Right ventricle myocardium inferior (tissue), 1 donor: ENCODE measurements at regions not wholly inside any gene's neighbourhood (a gene's known extent, or its start where the extent isn't known, plus 50 kb on each side); places are given as distances from the start of the nearest gene placed in this dataset.
"Not testable (repeated sequence)": the region's sequence is repeated elsewhere in the genome, so short reads cannot be mapped to it uniquely, and the experiment has no call there.

Experiments used
- ATAC-seq: fragments of 200-7000 bp; cut with Tn5 transposase; one replicate; pipeline ENCODE4 v1.9.1; 2020; ENCODE audit warnings: mild to moderate bottlenecking, moderate library complexity
- DNase-seq: peaks from one replicate; pipeline ENCODE4 v3.0.0; 2021; ENCODE audit errors: missing footprints
- intact Hi-C: fragments of 100-400 bp; cut with DNase I; formaldehyde crosslinking; loops from one replicate; pipeline ENCODE4 v1.11.0; 2022
- donor health status: DM: no; HTN: yes; CAD: no; lungs with severe emphysema.

DNA sequence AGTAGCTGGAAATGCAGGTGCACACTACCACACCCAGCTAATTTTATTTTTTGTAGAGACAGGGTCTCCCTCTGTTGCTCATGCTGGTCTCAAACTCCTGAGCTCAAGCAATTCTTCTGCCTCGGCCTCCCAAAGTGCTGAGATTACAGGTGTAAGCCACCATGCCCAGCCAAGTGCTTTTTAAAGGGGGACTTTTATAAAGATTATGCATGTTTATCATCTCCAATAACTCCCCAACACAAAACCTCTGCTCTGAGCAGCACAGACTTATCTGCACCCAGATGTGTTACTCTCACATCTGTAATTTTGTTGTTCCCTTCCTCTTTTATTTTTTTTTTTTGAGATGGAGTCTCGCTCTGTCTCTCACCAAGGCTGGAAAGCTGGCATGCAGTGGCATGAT, 108.6 kb downstream of the TRIM69 start:
- intact Hi-C loops, ATAC-seq, DNase-seq: not testable (repeated sequence)

DNA sequence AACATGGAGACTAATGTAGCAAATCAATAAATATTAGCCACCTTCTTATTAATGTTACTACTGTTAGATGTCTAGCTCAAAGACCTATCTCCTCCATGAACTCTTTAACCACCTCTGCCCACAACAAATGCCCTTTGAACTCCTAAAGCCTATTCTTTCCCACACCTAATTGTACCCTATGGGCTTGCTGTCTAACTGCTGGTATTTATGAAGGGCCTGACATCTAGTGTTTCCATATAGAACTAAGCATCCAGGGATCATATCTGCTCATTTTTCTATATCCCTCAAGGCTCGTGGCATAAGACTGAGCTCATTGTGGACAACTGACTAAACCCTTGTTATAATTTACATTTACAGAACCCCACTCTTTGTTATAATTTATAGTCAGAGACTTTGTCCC, 109.8 kb downstream of the TRIM69 start:
- ATAC-seq, intact Hi-C loops: not testable (repeated sequence)

DNA sequence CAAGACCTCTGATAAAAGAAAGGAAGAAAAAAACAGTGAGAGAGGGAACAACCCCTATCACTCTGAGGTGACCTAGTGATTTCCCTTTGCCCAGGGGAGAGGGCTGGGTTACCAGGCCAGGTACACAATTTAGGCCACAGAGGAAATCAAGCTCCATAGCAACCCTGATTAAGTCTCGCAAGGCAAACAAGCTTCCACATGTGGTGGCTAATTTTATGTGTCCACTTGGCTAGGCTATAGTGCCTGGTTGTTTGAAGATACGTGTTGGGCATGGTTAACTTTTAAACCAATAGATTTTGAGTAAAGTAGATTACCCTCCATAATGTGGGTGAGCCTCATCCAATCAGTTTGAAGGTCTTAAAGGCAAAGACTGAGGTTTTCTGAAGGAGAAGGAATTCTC, 108.9 kb upstream of the TERB2 start:
- ATAC-seq, intact Hi-C loops, DNase-seq: not testable (repeated sequence)

More for the DNA sequence above, 109.8 kb downstream of the TRIM69 start:
- not testable (repeated sequence) for DNase-seq

DNA sequence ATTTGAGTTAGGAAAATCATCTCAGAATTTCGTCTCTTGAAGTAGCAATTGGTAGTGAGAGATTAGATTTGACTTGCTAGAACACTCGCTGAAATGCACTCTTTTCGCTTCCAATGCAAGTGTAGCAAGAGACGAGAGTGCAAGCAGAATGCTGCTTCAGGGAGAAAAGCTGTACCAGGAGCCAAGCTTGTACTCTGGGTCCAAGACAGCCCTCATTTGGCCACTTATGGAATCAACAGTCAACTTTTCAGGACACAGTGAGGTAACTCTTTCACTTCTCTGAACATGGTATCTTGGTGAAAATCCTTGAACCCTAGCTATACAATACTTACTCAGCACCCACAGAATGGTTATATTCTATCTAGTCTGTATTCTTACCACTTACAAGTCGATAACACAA, 107.6 kb upstream of the TERB2 start:
- DNase-seq, ATAC-seq, intact Hi-C loops: not testable (repeated sequence)

DNA sequence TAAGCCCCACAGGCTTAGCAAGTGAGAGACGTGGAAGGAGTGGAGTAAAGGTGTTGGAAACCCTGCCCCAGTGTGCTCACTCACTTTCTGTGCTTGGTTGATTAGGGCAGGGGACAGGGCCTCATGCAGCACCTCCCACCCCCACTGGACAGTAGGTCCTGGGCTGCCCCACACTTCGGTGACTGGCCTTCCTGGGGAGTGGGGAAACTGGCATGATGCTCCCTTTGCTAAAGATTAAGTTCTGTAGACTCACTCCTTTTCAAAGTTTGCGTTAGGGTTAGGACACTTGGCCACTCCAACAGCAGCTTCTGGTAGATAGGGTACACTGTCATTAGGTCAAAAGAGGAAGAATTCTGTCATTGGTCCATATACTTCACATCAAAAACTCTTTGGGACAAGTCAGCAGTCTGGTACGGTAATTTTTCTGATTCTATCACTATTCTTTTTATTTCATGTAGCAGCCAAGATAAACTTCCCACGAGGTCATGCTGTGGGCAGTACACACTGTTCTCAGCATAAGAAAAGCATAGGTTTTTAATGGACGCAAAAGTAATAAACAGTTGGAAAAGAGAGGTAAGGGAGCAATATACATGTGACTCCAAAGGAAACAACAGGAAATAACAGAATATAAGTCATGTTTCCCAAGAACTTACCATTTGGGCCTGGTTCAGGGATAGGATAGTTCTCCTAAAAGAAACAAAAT, 106.6 kb upstream of the TERB2 start:
- ATAC-seq, intact Hi-C loops, DNase-seq: not testable (repeated sequence)

DNA sequence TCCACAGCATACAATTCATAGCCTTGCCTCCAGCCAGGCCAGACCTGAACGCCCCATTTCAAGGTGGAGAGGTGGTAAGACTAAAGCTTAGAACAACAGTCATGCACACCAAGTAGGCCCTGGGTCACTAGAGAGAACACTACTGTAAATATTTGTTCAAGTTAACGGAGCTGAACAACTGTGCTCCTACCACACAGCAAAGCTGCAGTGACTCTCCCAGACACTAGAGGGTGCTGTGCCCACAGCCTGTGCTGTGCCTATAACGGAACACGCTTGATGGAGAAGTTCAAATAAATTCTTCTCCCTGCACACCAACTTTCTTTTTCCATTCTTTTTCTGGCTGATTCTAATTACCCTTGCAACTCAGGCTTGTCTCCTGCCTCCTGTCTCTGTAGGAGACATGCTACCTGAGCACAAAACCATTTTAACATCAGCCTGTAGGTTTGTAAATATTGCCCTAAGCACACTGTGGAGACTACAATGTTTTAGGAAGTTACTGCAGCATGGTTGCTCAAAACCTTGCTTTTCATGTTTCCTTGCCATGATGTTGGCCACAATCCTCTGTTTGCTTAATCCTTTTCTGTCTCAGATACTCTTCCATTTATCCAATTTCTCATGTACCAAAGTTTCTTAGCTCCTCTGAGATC, 103.1 kb upstream of the TERB2 start:
- DNase-seq, result peak; percentile 76
- intact Hi-C loops, result not testable (repeated sequence)
- ATAC-seq, result peak; percentile 56

DNA sequence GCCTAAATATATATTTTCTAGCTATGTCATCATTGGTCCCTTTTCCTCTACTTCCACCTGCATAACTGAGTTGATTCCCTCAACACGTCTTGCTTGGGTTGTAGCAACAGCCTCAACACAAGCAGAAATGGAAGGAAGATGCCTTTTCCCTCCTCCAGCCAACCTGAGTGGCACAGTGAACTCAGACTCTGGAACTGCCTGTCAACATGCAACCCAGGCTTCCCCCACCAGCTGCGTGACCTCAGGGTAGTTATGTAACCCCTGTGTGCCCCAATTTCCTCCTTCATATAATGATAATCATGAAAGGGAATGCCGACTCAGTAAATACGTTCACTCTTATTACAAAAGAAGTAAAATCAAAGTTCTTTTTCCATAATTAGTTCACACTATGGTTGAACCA, 101.8 kb upstream of the TERB2 start:
- DNase-seq, intact Hi-C loops, ATAC-seq: not testable (repeated sequence)

DNA sequence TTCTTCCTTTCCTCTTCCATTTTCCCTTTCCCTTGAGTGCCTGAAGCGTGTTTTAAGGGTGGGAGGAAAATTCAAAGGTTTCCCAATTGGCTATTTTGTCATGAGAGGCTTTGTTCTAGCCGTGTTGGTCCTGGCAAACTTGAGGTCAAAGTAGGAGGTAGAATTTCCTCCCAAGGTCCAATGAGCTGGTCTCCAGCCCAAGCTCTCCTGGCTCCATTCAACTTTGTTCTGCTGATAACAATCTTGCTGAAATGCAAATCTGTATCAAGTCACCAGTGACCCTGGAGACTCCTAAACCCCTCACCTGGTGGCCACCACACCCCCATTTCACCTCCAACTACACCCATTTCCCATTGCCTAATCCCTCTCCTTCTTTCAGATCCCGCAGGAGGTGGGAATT, 100.2 kb upstream of the TERB2 start:
- intact Hi-C loops, ATAC-seq, DNase-seq: not testable (repeated sequence)

DNA sequence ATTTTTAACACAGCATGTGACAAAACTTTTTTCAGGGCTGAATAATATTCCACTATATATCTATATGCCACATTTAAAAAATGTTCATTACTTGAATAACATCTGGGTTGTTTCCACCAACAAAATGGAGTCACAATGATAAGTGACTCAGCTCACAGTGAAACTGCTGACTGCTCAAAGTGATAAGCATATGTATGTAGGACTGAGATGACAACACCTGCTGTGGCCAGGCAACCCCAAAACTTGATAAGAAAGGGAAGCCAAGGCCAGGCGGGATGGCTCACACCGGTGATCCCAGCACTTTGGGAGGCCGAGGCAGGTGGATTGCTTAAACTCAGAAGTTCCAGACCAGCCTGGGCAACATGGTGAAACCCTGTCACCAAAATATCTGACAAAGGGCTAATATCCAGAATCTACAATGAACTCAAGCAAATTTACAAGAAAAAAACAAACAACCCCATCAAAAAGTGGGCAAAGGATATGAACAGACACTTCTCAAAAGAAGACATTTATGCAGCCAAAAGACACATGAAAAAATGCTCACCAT, 99.2 kb upstream of the TERB2 start:
- intact Hi-C loops, ATAC-seq, DNase-seq: not testable (repeated sequence)

DNA sequence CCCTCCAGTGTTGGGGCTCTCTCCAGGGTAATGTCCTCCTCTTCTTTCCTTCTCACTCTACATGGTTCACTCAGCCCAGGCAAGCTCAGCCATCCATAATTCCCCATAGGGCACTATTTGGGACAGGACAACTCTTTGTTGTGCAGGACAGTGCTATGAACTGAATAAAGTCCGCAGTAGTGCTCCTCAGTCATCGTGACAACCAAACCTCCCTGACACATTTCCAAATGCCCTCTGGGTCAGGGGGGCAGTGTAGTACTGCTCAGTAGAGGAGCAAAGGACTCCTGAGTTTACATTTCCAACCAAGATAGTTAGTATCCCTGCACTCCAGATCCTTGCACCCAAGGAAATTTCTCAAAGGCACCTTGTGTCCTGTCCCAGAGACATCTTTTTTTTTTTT, 97.4 kb upstream of the TERB2 start:
- ATAC-seq, intact Hi-C loops: not testable (repeated sequence)

DNA sequence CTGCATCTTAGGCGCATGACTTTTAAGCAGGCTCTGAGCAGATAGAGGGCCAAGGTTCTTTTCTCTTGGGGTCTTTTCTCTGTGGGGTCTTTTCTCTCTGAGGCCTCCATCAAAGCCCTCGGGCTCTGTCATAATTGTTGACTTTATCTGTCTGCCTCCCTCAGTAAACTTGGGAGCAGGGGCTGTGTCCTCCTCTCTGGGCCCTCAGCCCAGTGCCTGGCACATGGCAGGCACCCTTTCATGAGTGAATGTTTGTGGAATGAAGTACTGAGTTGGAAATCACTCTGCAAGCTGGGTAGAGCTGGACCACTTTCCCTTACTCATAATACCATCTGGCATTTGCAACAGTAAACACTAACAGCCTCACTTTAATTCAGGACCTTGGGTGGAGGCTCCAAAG, 96.3 kb upstream of the TERB2 start:
- DNase-seq, ATAC-seq, intact Hi-C loops: not testable (repeated sequence)

More for the DNA sequence above, 97.4 kb upstream of the TERB2 start:
- not testable (repeated sequence) for DNase-seq

DNA sequence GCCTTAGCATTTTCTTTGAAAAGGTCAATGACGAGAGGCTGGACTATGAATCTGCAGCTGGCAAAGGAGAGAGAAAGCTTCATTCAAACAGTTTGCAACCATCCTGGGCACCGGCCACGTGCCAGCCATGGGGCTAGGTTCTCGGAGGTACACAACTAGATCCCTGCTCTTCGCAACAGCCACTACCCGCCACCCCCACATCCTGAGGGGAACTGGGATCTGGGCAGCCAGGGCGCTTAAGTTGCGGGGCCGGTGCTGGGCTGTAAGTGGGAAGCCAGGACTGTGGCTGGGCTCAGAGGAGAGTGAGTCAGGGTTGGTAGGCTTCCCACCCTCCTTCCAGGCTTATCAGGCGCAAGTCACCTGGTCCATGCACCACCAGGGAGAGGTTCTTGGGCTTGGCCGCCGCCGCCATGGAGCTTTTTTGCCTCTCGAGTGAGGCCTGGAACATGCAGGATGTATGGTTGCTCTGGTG, 95.0 kb upstream of the TERB2 start:
- intact Hi-C loops, result no loop called here
- DNase-seq, result peak; percentile 60
- ATAC-seq, result no peak

DNA sequence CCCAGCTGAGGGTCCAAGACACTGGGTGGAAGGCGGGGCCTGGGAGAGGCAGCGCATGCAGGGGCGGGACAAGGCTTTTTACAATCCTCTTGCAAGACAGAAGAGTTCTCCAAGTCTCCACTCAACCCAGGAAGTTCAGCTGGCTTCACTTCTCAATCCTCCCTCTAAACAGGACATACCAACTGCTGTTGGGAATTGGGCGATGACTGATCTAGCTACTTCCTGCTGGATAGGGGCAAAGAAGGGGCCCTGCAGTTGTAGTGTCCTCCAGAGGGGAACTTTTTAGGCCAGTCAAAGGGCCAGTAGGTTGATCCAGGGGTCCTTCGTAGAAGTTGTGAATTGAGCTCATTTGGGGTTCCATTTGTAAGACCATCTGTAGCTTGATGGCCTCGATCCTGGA, 94.6 kb upstream of the TERB2 start:
- ATAC-seq, result no peak
- intact Hi-C loops, result no loop called here

DNA sequence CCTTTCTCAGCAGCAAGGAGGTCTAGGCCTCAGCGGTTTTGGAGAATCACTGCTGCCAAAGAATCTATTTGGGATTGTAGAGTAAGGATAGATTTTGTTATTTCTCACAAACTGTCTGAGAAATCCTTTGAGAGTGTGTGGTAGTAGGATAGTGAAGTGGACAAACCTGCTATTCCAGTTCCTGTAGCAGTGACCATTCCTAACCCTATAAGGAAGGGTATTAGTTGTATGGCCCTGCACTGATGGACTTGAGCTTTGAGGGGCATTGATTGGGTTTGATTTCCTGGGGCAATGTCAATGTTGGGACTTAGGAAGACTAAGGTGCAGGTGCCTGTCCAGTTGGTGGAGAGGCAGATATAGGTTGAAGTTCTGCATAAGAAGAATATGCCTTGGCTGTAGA, 93.6 kb upstream of the TERB2 start:
- ATAC-seq, DNase-seq, intact Hi-C loops: not testable (repeated sequence)

More for the DNA sequence above, 94.6 kb upstream of the TERB2 start:
- no peak for DNase-seq

DNA sequence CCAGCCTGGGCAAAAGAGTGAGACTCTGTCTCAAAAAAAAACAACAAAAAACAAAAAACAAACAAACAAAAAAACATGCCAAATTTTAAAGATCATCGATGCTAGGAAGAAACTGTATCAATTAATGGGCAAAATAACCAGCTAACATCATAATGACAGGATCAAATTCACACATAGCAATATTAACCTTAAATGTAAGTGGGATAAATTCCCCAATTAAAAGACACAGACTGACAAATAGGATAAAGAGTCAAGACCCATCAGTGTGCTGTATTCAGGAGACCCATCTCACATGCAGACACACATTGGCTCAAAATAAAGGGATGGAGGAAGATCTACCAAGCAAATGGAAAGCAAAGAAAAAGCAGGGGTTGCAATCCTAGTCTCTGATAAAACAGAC, 88.4 kb upstream of the TERB2 start:
- ATAC-seq, DNase-seq, intact Hi-C loops: not testable (repeated sequence)

DNA sequence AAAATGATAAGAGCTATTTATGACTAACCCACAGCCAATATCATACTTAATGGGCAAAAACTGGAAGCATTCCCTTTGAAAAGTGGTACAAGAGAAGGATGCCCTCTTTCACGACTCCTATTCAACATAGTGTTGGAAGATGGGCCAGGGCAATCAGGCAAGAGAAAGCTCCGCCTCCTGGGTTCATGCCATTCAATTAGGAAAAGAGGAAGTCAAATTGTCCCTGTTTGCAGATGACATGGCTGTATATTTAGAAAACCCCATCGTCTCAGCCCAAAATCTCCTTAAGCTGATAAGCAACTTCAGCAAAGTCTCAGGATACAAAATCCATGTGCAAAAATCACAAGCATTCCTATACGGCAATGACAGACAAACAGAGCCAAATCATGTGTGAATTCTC, 86.4 kb upstream of the TERB2 start:
- DNase-seq, ATAC-seq, intact Hi-C loops: not testable (repeated sequence)

DNA sequence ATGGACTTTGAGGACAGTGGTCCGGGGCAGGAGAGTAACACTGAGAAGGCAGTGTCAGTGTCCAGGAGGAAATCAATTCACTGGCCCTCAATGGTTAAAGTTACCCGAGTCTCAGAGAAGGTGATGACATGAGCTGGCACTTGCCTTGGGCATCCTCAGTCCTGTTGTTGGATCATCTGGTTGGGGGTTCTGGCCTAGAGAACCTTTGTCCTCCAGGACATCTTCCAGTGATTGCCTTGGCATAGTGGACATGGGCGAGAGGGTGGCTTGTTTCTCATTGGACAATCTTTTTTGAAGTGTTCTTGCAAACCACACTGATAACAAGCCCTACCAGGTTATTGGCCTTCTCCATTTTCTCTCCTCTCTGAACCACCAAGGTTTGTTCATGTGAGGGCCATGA, 83.4 kb upstream of the TERB2 start:
- intact Hi-C loops, result no loop called here
- ATAC-seq, result no peak
- no peak for DNase-seq

DNA sequence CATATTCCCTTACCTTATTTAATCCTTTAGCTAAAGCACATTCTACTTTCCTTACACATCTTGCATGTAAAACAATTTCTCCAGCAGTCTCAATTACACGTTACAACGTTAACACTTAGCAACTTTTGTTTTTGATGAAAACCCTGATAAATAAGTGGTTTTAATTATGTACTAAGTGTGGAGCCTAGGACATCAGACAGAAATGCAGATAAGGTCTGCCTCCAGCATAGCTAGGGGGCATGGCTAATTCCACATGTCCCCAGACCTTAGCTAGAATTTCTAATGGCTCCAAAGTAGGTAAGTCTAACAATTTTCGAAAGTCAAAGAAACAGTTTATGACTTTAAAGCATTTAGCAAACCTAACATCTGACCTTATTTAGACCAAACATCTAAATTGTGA, 77.4 kb upstream of the TERB2 start:
- no peak for ATAC-seq
- no peak for DNase-seq
- intact Hi-C loops, result no loop called here

DNA sequence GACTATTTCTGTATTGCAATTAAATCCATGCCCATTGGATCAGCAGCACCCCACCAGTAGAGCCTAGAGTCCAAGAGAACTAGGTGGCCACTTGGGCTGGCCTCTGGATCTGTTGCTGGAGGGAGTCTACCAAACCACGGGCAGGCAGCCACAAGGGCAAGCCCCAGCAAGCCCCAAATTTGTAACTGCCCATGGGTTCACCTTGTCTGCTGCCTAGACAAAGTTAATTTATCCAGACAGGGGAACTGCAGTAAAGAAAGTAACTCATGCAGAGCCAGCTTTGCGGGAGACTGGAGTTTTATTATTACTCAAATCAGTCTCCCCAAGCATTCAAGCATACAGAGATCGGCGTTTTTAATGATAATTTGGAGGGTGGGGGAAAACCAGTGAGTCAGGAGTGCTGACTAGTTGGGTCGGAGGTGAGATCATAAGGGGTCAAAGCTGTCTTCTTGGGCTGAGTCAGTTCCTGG, 74.0 kb upstream of the TERB2 start:
- ATAC-seq (no peak), DNase-seq (no peak)
- intact Hi-C loops, result no loop called here
